NCI-H226 (cell line): ENCODE measurements at regions not wholly inside any gene's neighbourhood (a gene's known extent, or its start where the extent isn't known, plus 50 kb on each side); places are given as distances from the start of the nearest gene placed in this dataset.
"Not testable (repeated sequence)": the region's sequence is repeated elsewhere in the genome, so short reads cannot be mapped to it uniquely, and the experiment has no call there.

Source experiments
- DNase-seq: peaks from one replicate; pipeline ENCODE4 v3.0.0-alpha.2; 2015

GRCh38 chr4:132267321-132267720 is 881.8 kb upstream of the PCDH10 start:
- DNase-seq, result no peak

- DNase-seq, result no peak
Observed at GRCh38 chr4:132269303-132269990, 879.6 kb upstream of the PCDH10 start.

- DNase-seq, result no peak
Observed at GRCh38 chr4:132275583-132276121, 873.4 kb upstream of the PCDH10 start.

GRCh38 chr4:132276185-132276584 is 872.9 kb upstream of the PCDH10 start:
- no peak for DNase-seq

- DNase-seq, result no peak
Observed at GRCh38 chr4:132276989-132277388, 872.1 kb upstream of the PCDH10 start.

- no peak for DNase-seq
Observed at GRCh38 chr4:132281733-132282132, 867.4 kb upstream of the PCDH10 start.

GRCh38 chr4:132284910-132285426 is 864.1 kb upstream of the PCDH10 start:
- no peak for DNase-seq

- DNase-seq, result no peak
Observed at GRCh38 chr4:132297346-132297745, 851.7 kb upstream of the PCDH10 start.

- no peak for DNase-seq
Observed at GRCh38 chr4:132299841-132300240, 849.3 kb upstream of the PCDH10 start.

- no peak for DNase-seq
Observed at GRCh38 chr4:132312521-132312920, 836.6 kb upstream of the PCDH10 start.

- no peak for DNase-seq
Observed at GRCh38 chr4:132313852-132314251, 835.2 kb upstream of the PCDH10 start.

GRCh38 chr4:132316738-132317137 is 832.4 kb upstream of the PCDH10 start:
- DNase-seq, result no peak

GRCh38 chr4:132317923-132318322 is 831.2 kb upstream of the PCDH10 start:
- DNase-seq, result no peak

- DNase-seq, result no peak
Observed at GRCh38 chr4:132328761-132329160, 820.3 kb upstream of the PCDH10 start.

GRCh38 chr4:132330994-132331393 is 818.1 kb upstream of the PCDH10 start:
- no peak for DNase-seq

- peak; percentile 1 for DNase-seq
Observed at GRCh38 chr4:132332932-132333723, 816.0 kb upstream of the PCDH10 start.

- DNase-seq, result peak; percentile 57
Observed at GRCh38 chr4:132333724-132334047, 815.4 kb upstream of the PCDH10 start.

GRCh38 chr4:132334081-132334480 is 815.0 kb upstream of the PCDH10 start:
- peak; percentile 50 for DNase-seq

- no peak for DNase-seq
Observed at GRCh38 chr4:132344924-132345828, 803.9 kb upstream of the PCDH10 start.

GRCh38 chr4:132346016-132346415 is 803.1 kb upstream of the PCDH10 start:
- no peak for DNase-seq

GRCh38 chr4:132351606-132352005 is 797.5 kb upstream of the PCDH10 start:
- not testable (repeated sequence) for DNase-seq

GRCh38 chr4:132382243-132382642 is 766.9 kb upstream of the PCDH10 start:
- no peak for DNase-seq
